KMS-11 (cell line): ENCODE measurements at regions not wholly inside any gene's neighbourhood (a gene's known extent, or its start where the extent isn't known, plus 50 kb on each side); places are given as distances from the start of the nearest gene placed in this dataset.

Experiments used
- H2AFZ ChIP-seq: fragments of 200-600 bp; sonication (generic); 2 replicates; pipeline ENCODE4 v1.6.1; 2016; ENCODE audit warnings: antibody characterized with exemption, mixed run types, low read depth
- H3K27ac ChIP-seq: fragments of 200-600 bp; sonication (generic); 2 replicates; pipeline ENCODE4 v1.6.1; 2016; ENCODE audit warnings: mild to moderate bottlenecking, mixed run types
- H3K27me3 ChIP-seq: fragments of 200-600 bp; sonication (generic); 2 replicates; pipeline ENCODE4 v1.6.1; 2017; ENCODE audit warnings: mild to moderate bottlenecking, low read depth, mixed run types, moderate library complexity; ENCODE audit not compliant: insufficient read depth
- H3K36me3 ChIP-seq: fragments of 200-600 bp; sonication (generic); 2 replicates; pipeline ENCODE4 v1.6.1; 2017; ENCODE audit warnings: mild to moderate bottlenecking, mixed run types; ENCODE audit not compliant: insufficient read depth
- H3K4me1 ChIP-seq: fragments of 200-600 bp; sonication (generic); 2 replicates; pipeline ENCODE4 v1.6.1; 2016; ENCODE audit warnings: mild to moderate bottlenecking, low read depth, mixed run types; ENCODE audit not compliant: poor library complexity, severe bottlenecking
- H3K4me2 ChIP-seq: fragments of 200-600 bp; sonication (generic); 2 replicates; pipeline ENCODE4 v1.7.0; 2016; ENCODE audit warnings: mild to moderate bottlenecking, mixed run types
- H3K4me3 ChIP-seq: fragments of 200-600 bp; sonication (generic); IDR thresholded peaks from 2 replicates; pipeline ENCODE4 v1.6.1; 2017; ENCODE audit warnings: low read depth, low read length, mixed read lengths; ENCODE audit not compliant: insufficient read depth
- H3K79me2 ChIP-seq: fragments of 200-600 bp; sonication (generic); 2 replicates; pipeline ENCODE4 v1.6.1; 2016; ENCODE audit warnings: low read depth, mixed run types; ENCODE audit not compliant: insufficient read depth
- H3K9ac ChIP-seq: fragments of 200-600 bp; sonication (generic); 2 replicates; pipeline ENCODE4 v1.6.1; 2016; ENCODE audit warnings: mild to moderate bottlenecking, mixed run types
- H4K20me1 ChIP-seq: fragments of 200-600 bp; sonication (generic); 2 replicates; pipeline ENCODE4 v1.6.1; 2016; ENCODE audit warnings: mild to moderate bottlenecking, mixed run types; ENCODE audit not compliant: insufficient read depth
- TF ChIP-seq, protein P1 (sequence below): fragments of 200-600 bp; sonication (generic); conservative IDR thresholded peaks from 2 replicates; pipeline ENCODE4 v1.6.1; 2017; ENCODE audit warnings: low read depth, mild to moderate bottlenecking, antibody characterized with exemption, low read length, moderate library complexity, mixed read lengths

DNA sequence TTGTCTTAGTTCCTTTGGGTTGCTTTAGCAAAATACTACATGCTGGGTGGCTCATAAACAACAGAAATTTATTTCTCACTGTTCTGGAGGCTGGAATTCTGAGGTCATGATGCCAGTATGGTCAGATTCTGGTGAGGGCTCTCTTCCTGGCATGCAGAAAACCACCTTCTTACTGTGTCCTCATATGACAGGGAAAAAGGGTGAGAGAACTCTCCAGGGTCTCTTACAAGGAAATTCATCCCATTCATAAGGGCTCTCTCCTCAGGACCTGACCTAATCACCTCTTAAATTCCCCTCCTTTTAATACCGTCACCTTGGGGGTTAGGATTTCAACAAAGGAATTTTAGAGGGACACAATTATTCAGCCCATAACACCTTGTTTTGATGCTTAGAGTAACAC lies 243.1 kb upstream of the TNP1 start:
- no peak overlapping the region for H2AFZ ChIP-seq
- H3K27ac ChIP-seq: no peak overlapping the region
- H3K36me3 ChIP-seq: no peaks in the 10 kb centered on the region
- no peaks in the 10 kb centered on the region for H4K20me1 ChIP-seq
- TF ChIP-seq, protein P1, sequence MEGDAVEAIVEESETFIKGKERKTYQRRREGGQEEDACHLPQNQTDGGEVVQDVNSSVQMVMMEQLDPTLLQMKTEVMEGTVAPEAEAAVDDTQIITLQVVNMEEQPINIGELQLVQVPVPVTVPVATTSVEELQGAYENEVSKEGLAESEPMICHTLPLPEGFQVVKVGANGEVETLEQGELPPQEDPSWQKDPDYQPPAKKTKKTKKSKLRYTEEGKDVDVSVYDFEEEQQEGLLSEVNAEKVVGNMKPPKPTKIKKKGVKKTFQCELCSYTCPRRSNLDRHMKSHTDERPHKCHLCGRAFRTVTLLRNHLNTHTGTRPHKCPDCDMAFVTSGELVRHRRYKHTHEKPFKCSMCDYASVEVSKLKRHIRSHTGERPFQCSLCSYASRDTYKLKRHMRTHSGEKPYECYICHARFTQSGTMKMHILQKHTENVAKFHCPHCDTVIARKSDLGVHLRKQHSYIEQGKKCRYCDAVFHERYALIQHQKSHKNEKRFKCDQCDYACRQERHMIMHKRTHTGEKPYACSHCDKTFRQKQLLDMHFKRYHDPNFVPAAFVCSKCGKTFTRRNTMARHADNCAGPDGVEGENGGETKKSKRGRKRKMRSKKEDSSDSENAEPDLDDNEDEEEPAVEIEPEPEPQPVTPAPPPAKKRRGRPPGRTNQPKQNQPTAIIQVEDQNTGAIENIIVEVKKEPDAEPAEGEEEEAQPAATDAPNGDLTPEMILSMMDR: no peak
- H3K4me1 ChIP-seq: no peaks in the 10 kb centered on the region
- H3K4me2 ChIP-seq: no peak overlapping the region
- no peaks in the 10 kb centered on the region for H3K27me3 ChIP-seq
- H3K9ac ChIP-seq: no peak overlapping the region
- no peaks in the 10 kb centered on the region for H3K79me2 ChIP-seq
- no peak overlapping the region for H3K4me3 ChIP-seq

DNA sequence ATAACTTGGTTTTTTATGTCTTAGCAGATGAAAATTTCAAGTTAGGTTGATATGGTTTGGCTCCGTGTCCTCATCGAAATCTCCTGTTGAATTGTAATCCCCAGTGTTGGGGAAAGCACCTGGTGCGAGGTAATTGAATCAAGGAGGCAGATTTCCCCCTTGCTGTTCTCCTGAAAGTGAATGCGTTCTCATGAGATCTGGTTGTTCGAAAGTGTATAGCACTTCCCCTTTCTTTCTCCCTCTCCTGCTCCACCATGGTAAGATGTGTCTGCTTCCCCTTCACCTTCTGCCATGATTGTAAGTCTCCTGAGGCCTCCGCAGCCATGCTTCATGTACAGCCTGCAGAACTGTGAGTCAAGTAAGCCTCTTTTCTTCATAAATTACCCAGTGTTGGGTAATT lies 242.1 kb upstream of the TNP1 start:
- H2AFZ ChIP-seq: no peak overlapping the region
- no peaks in the 10 kb centered on the region for H3K36me3 ChIP-seq
- H3K9ac ChIP-seq: no peak overlapping the region
- no peak overlapping the region for H3K4me3 ChIP-seq
- TF ChIP-seq, protein P1: no peak
- H3K4me1 ChIP-seq: no peaks in the 10 kb centered on the region
- no peaks in the 10 kb centered on the region for H3K79me2 ChIP-seq
- H3K27ac ChIP-seq: no peak overlapping the region
- H4K20me1 ChIP-seq: no peaks in the 10 kb centered on the region
- H3K4me2 ChIP-seq: no peak overlapping the region
- no peaks in the 10 kb centered on the region for H3K27me3 ChIP-seq

DNA sequence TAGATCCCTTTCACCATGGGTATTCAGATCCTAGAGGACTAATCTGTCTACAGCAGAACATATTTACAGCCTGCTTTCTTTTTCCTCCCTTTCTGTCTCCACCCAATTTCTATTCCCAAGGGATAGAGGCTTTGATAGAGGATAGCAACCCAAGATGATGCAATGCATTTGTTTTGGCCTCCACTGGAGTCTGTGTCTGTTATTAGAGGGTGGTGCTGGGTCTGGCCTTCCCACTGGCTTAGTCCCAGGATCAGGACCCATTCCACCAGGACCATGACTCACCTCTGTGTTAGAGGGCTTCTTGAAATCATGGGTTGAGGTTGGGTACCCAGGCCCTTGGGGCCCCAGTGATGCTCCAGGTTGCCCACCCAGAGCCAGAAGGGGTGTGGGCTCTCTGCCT lies 239.7 kb upstream of the TNP1 start:
- H3K4me2 ChIP-seq: no peak overlapping the region
- no peak overlapping the region for H3K4me3 ChIP-seq
- no peak overlapping the region for H3K27ac ChIP-seq
- H3K36me3 ChIP-seq: no peaks in the 10 kb centered on the region
- TF ChIP-seq, protein P1: no peak
- no peaks in the 10 kb centered on the region for H3K4me1 ChIP-seq
- H4K20me1 ChIP-seq: no peaks in the 10 kb centered on the region
- H3K27me3 ChIP-seq: no peaks in the 10 kb centered on the region
- no peak overlapping the region for H3K9ac ChIP-seq
- no peak overlapping the region for H2AFZ ChIP-seq
- H3K79me2 ChIP-seq: no peaks in the 10 kb centered on the region

DNA sequence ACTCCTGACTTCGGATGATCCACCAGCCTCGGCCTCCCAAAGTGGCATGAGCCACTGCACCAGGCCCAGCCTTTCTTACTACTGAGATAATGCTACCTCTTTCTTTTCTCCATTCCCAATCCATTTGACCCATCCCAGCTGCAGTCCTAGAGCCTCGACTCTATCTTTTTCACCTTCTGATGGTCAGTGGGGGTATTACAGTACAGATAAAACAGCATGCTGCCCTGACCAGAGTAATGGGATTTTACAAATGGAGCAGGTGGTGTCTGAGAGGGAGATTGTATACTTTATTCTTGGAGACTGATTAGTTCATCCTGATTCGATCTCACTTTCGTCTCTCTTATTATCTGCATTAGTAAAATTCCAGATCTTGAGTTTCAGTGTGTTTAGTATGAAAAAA lies 238.6 kb upstream of the TNP1 start:
- H3K79me2 ChIP-seq: no peaks in the 10 kb centered on the region
- TF ChIP-seq, protein P1: no peak
- no peaks in the 10 kb centered on the region for H4K20me1 ChIP-seq
- H3K36me3 ChIP-seq: no peaks in the 10 kb centered on the region
- no peaks in the 10 kb centered on the region for H3K27me3 ChIP-seq
- H3K4me1 ChIP-seq: no peaks in the 10 kb centered on the region
- H3K27ac ChIP-seq: no peak overlapping the region
- no peak overlapping the region for H3K4me3 ChIP-seq
- H3K9ac ChIP-seq: no peak overlapping the region
- no peak overlapping the region for H2AFZ ChIP-seq
- H3K4me2 ChIP-seq: no peak overlapping the region

DNA sequence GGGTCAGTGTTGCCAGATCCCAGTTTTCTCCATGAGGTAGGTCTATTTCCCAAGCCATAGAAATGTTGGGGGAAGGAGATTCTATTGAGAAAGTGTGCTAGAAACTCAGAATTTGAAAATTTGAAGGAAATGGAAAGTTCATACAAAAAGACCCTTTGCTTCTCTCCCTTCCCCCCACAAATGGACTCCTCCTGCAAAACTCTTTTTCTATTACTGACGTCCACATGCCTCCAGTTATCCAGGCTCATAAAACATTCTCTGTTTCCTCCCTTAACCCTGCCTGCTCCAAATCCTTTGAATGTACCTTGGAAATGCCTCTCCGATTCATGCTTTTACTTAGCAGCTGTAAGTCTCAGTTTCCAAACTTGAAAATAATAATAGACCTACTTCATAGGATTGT lies 237.5 kb upstream of the TNP1 start:
- H4K20me1 ChIP-seq: no peaks in the 10 kb centered on the region

More for the DNA sequence above, 237.5 kb upstream of the TNP1 start:
- H3K4me3 ChIP-seq: no peak overlapping the region
- H3K4me1 ChIP-seq: no peaks in the 10 kb centered on the region
- no peak overlapping the region for H3K4me2 ChIP-seq
- no peak overlapping the region for H3K9ac ChIP-seq
- no peaks in the 10 kb centered on the region for H3K79me2 ChIP-seq
- H3K27me3 ChIP-seq: no peaks in the 10 kb centered on the region
- TF ChIP-seq, protein P1: no peak
- no peak overlapping the region for H2AFZ ChIP-seq
- no peaks in the 10 kb centered on the region for H3K36me3 ChIP-seq
- no peak overlapping the region for H3K27ac ChIP-seq
